ENCODE measurements at regions not wholly inside any gene's neighbourhood (a gene's known extent, or its start where the extent isn't known, plus 50 kb on each side); places are given as distances from the start of the nearest gene placed in this dataset.

GRCh38 chr9:99623780-99624364 is 197.8 kb upstream of the NR4A3 start:
- TF ChIP-seq, protein P1, sequence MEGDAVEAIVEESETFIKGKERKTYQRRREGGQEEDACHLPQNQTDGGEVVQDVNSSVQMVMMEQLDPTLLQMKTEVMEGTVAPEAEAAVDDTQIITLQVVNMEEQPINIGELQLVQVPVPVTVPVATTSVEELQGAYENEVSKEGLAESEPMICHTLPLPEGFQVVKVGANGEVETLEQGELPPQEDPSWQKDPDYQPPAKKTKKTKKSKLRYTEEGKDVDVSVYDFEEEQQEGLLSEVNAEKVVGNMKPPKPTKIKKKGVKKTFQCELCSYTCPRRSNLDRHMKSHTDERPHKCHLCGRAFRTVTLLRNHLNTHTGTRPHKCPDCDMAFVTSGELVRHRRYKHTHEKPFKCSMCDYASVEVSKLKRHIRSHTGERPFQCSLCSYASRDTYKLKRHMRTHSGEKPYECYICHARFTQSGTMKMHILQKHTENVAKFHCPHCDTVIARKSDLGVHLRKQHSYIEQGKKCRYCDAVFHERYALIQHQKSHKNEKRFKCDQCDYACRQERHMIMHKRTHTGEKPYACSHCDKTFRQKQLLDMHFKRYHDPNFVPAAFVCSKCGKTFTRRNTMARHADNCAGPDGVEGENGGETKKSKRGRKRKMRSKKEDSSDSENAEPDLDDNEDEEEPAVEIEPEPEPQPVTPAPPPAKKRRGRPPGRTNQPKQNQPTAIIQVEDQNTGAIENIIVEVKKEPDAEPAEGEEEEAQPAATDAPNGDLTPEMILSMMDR (IDR thresholded peaks at IDR 0.05): no peak
- TF ChIP-seq POLR2A (IDR thresholded peaks at IDR 0.05) (no peak), POLR2AphosphoS5 (IDR thresholded peaks at IDR 0.05) (no peak)
